ENCODE measurements at regions not wholly inside any gene's neighbourhood (a gene's known extent, or its start where the extent isn't known, plus 50 kb on each side); places are given as distances from the start of the nearest gene placed in this dataset.

DNA sequence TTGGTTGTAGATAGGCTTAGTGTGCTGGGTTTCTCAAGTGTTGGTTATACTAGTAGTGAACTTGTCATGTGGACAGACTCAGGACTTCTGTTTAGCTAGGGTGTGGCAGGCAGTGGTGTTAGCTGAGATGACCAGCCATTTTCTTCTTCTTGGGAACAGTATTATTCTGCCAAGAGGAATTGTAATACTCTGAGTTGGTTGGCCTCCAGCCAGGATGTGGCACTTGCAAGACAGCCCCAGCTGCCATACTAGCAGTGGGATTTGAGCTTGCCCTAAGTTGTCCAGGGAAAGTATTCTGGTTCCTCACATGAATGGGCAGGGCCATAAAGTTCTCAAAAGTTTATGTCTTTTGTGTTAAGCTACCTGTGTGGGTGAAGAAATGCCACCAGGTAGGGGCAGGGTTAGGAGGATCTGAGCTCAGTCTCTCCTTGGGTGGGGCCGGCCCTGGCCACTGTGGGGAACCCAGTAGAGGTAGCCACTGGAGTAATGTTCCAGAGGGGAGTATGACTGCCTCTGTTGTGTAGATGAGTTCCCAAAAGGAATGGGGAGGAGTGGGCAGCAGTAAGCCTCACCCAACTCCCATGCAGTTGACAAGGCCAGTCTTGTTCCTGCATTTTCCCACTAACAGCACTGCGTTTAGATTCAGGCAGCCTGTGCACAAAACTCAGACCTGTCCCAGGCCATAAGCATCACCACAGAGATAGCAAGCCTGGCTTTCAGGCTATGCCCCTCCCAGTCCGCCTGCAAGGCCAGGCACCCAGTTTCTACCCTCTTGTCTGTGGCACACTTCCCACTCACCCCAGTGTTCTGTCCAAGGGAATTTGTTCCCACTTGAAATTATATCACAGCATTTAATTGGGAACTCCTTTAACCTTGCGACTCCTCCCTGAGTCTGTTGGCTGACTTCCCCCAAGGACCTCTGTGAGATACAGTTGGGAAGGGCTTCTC, 250.7 kb downstream of the ANXA1 start:
- TF ChIP-seq EZH2phosphoT487 (IDR thresholded peaks at IDR 0.05; ENCODE audit: borderline replicate concordance, low read length): no peak
- TF ChIP-seq, protein P1, sequence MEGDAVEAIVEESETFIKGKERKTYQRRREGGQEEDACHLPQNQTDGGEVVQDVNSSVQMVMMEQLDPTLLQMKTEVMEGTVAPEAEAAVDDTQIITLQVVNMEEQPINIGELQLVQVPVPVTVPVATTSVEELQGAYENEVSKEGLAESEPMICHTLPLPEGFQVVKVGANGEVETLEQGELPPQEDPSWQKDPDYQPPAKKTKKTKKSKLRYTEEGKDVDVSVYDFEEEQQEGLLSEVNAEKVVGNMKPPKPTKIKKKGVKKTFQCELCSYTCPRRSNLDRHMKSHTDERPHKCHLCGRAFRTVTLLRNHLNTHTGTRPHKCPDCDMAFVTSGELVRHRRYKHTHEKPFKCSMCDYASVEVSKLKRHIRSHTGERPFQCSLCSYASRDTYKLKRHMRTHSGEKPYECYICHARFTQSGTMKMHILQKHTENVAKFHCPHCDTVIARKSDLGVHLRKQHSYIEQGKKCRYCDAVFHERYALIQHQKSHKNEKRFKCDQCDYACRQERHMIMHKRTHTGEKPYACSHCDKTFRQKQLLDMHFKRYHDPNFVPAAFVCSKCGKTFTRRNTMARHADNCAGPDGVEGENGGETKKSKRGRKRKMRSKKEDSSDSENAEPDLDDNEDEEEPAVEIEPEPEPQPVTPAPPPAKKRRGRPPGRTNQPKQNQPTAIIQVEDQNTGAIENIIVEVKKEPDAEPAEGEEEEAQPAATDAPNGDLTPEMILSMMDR (IDR thresholded peaks at IDR 0.05; ENCODE audit: low read depth, low read length, poor library complexity, severe bottlenecking): no peak

All from DOHH2 (cell line).